ENCODE measurements at regions not wholly inside any gene's neighbourhood (a gene's known extent, or its start where the extent isn't known, plus 50 kb on each side); places are given as distances from the start of the nearest gene placed in this dataset.
"Not testable (repeated sequence)": the region's sequence is repeated elsewhere in the genome, so short reads cannot be mapped to it uniquely, and the experiment has no call there.

DNA sequence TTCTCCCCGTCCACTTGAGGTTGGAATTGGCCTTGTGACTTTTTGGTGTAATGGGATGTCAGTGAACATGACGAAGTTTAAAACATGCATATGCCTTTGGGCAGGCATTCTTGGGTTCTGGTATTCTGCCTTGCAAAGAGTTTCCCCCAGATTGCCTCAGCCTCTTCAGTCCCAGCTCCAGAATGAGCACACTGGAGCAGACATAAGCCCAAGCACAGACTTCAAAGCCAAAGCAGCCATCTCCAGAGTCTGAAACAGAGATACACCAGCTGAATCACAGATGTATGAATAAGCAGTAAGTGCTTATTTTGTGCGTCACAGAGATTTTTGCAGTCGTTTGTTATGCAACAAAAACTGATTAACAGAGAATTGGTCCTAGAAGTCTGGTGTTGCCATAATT lies 546.0 kb downstream of the FRK start:
- H3K36me3 ChIP-seq (ENCODE audit: control insufficient read depth, insufficient read depth, low read length), result no peaks in the 10 kb centered on the region
- TF ChIP-seq, protein P1, sequence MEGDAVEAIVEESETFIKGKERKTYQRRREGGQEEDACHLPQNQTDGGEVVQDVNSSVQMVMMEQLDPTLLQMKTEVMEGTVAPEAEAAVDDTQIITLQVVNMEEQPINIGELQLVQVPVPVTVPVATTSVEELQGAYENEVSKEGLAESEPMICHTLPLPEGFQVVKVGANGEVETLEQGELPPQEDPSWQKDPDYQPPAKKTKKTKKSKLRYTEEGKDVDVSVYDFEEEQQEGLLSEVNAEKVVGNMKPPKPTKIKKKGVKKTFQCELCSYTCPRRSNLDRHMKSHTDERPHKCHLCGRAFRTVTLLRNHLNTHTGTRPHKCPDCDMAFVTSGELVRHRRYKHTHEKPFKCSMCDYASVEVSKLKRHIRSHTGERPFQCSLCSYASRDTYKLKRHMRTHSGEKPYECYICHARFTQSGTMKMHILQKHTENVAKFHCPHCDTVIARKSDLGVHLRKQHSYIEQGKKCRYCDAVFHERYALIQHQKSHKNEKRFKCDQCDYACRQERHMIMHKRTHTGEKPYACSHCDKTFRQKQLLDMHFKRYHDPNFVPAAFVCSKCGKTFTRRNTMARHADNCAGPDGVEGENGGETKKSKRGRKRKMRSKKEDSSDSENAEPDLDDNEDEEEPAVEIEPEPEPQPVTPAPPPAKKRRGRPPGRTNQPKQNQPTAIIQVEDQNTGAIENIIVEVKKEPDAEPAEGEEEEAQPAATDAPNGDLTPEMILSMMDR (IDR thresholded peaks at IDR 0.05; ENCODE audit: insufficient read depth, low read length, poor library complexity, severe bottlenecking), result no peak
- H3K4me3 ChIP-seq (replicated peaks; ENCODE audit: low read depth, low read length), result no peak overlapping the region
- H3K27me3 ChIP-seq (replicated peaks; ENCODE audit: control insufficient read depth, insufficient read depth, low read length), result no peaks in the 10 kb centered on the region
- no peak for DNase-seq (ENCODE audit: extremely low read depth, insufficient read length)

DNA sequence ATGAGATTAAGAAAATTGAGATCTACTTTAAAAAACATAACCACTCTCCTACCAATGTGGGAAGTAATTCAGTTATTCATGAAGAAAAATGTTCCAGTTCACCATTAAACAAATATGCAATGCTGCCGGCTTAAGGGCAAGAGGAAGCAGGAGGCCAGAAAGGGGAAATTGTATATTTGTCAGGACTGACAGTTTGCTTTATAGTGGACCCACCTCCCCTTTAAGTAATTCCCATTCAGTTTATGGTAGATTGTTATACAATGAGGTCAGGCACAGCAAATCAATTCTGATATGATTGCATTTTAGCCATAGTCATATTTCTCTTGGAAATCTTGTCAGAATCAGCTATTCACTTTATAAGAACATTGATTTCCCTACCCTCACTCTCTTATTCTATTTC lies 547.8 kb downstream of the FRK start:
- Histone ChIP-seq H3K27me3 (replicated peaks; ENCODE audit: control insufficient read depth, insufficient read depth, low read length) (no peaks in the 10 kb centered on the region), H3K36me3 (ENCODE audit: control insufficient read depth, insufficient read depth, low read length) (no peaks in the 10 kb centered on the region), H3K4me3 (replicated peaks; ENCODE audit: low read depth, low read length) (no peak overlapping the region)
- TF ChIP-seq, protein P1 (IDR thresholded peaks at IDR 0.05; ENCODE audit: insufficient read depth, low read length, poor library complexity, severe bottlenecking), result no peak
- no peak for DNase-seq (ENCODE audit: extremely low read depth, insufficient read length)

DNA sequence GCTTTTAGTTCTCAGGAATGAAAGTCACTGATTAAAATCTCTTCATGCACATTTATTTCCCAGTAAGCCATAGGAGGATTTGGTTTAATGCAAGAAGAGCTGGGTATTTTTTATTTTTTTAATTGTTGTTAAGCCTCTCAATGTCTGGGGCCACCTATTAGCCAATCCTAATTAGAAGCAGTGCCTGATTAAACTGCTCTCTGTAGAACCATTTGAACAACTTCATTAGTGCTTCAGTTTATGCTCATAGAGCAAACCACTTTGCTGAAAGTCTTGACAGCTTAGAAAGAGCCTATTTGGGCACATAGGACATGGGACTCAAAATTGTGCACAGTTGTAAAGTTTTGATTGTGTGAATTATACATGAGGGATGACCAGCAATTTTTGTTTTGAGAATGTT lies 548.9 kb downstream of the FRK start:
- H3K36me3 ChIP-seq (ENCODE audit: control insufficient read depth, insufficient read depth, low read length), result no peaks in the 10 kb centered on the region
- DNase-seq (ENCODE audit: extremely low read depth, insufficient read length), result no peak
- TF ChIP-seq, protein P1 (IDR thresholded peaks at IDR 0.05; ENCODE audit: insufficient read depth, low read length, poor library complexity, severe bottlenecking), result no peak
- no peaks in the 10 kb centered on the region for H3K27me3 ChIP-seq (replicated peaks; ENCODE audit: control insufficient read depth, insufficient read depth, low read length)
- no peak overlapping the region for H3K4me3 ChIP-seq (replicated peaks; ENCODE audit: low read depth, low read length)

DNA sequence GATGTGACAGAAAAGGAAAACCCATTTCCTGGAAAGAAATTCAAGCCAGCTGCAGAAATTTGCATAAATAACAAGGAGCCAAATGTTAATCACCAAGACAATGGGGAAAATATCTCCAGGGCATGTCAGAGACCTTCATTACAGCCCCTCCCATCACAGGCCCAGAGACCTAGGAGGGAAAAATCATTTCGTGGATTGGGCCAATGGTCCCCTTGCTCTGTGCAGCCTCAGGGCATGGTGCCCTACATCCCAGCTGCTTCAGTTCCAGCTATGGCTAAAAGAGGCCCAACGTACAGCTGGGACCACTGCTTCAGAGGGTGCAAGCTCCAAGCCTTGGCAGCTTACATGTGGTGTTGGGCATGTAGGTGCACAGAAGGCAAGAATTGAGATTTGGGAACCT lies 558.3 kb downstream of the FRK start:
- H3K27me3 ChIP-seq (replicated peaks; ENCODE audit: control insufficient read depth, insufficient read depth, low read length); H3K4me3 ChIP-seq (replicated peaks; ENCODE audit: low read depth, low read length); DNase-seq (ENCODE audit: extremely low read depth, insufficient read length); H3K36me3 ChIP-seq (ENCODE audit: control insufficient read depth, insufficient read depth, low read length): not testable (repeated sequence)

DNA sequence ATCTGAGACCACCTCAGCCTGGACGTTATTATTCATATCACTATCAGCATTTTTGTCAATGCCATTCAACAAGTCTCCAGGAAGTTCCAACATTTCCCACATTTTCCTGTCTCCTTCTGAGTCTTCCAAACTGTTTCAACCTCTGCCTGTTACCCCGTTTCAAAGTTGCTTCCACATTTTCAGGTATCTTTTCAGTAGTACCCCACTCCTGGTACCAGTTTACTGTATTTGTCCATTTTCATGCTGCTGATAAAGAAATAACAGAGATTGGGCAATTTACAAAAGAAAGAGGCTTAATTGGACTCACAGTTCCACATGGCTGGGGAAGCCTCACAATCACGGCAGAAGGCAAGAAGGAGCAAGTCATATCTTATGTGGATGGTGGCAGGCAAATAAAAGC lies 565.5 kb downstream of the FRK start:
- TF ChIP-seq, protein P1 (IDR thresholded peaks at IDR 0.05; ENCODE audit: insufficient read depth, low read length, poor library complexity, severe bottlenecking), result no peak
- Histone ChIP-seq H3K27me3 (replicated peaks; ENCODE audit: control insufficient read depth, insufficient read depth, low read length) (no peaks in the 10 kb centered on the region), H3K36me3 (ENCODE audit: control insufficient read depth, insufficient read depth, low read length) (no peaks in the 10 kb centered on the region), H3K4me3 (replicated peaks; ENCODE audit: low read depth, low read length) (no peak overlapping the region)
- DNase-seq (ENCODE audit: extremely low read depth, insufficient read length), result no peak

DNA sequence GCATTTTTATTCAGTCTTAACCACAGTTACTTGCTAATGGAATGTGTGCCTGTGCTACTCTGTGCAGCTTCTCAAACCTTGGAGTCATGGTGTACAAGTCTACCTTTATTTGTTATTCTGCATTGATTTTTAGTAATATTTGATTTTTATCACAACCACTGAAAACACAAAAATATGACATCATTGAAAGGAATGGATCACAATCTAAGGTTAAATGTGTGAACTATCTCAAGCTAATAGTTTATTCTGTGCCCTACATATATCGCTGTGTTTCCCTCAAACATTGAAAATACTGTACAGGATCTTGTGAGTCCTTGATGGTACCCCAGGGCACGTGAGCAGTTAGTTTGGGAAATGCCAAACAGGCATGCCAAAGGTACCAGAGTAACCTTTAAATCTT lies 573.4 kb downstream of the FRK start:
- no peak overlapping the region for H3K4me3 ChIP-seq (replicated peaks; ENCODE audit: low read depth, low read length)
- no peak for DNase-seq (ENCODE audit: extremely low read depth, insufficient read length)
- H3K36me3 ChIP-seq (ENCODE audit: control insufficient read depth, insufficient read depth, low read length), result no peaks in the 10 kb centered on the region
- TF ChIP-seq, protein P1 (IDR thresholded peaks at IDR 0.05; ENCODE audit: insufficient read depth, low read length, poor library complexity, severe bottlenecking), result no peak
- H3K27me3 ChIP-seq (replicated peaks; ENCODE audit: control insufficient read depth, insufficient read depth, low read length), result peaks cover 1% of the 10 kb centered on the region
